HCT116 (cell line): ENCODE measurements at regions not wholly inside any gene's neighbourhood (a gene's known extent, or its start where the extent isn't known, plus 50 kb on each side); places are given as distances from the start of the nearest gene placed in this dataset.

Source experiments
- ATAC-seq: fragments of 200-7000 bp; cut with Tn5 transposase; 2 replicates; pipeline ENCODE4 v1.9.1; 2020; ENCODE audit warnings: mild to moderate bottlenecking, moderate library complexity
- BruUV-seq: library from RNA; stranded (reverse); fragments of 400-500 nt; replicated peaks from 2 replicates; lab custom pipeline; 2021; lab: Mats Ljungman, UMichigan
- CTCF ChIA-PET: fragments of 300-600 bp; sonication (Branson Sonifier 250); formaldehyde crosslinking; loops from one replicate; lab custom pipeline; 2021; ENCODE audit warnings: antibody characterized with exemption; lab: Charles Lee
- POLR2A ChIA-PET: fragments of 300-600, 350-600 bp; sonication (Branson Sonifier 250); formaldehyde crosslinking; loops from one replicate; lab custom pipeline; 2021; ENCODE audit warnings: antibody characterized with exemption; lab: Charles Lee
- RAD21 ChIA-PET, 2 experiments: fragments of 300-600 bp; sonication (Branson Sonifier 250); formaldehyde crosslinking; loops; one replicate each; lab custom pipeline; 2023; ENCODE audit warnings: low total read pairs in 2 of 2; ENCODE audit not compliant: uncharacterized antibody in 2 of 2, unreplicated experiment in 2 of 2, low non-redundant PET in 1 of 2; lab: Charles Lee
- DNase-seq: peaks from one replicate; pipeline ENCODE4 v3.0.0-alpha.2; 2010; ENCODE audit warnings: low read depth, low spot score
- H2AFZ ChIP-seq: fragments of 200-600 bp; shearing (Covaris generic), sonication (generic); 2 replicates; pipeline ENCODE4 v1.6.1; 2017; ENCODE audit warnings: low read depth, mixed run types, mixed read lengths, antibody characterized with exemption, low read length; ENCODE audit not compliant: poor library complexity, severe bottlenecking
- H3K27ac ChIP-seq: 2 replicates; pipeline ENCODE4 v1.5.1; 2012; ENCODE audit warnings: low read depth, low read length
- H3K27me3 ChIP-seq: fragments of 200-600 bp; sonication (generic); 2 replicates; pipeline ENCODE4 v1.6.1; 2016; ENCODE audit warnings: mixed run types, low read length, mixed read lengths; ENCODE audit not compliant: insufficient read depth
- H3K36me3 ChIP-seq, 2 experiments: fragments of 200-500 bp in 1 of 2; fragments of 200-600 bp in 1 of 2; sonication (Bioruptor generic) in 1 of 2; sonication (generic) in 1 of 2; 2 replicates each; pipeline versions ENCODE4 v1.5.1 to v1.6.1; 2014 to 2016; ENCODE audit warnings: low read length in 2 of 2, inconsistent platforms in 1 of 2, mixed read lengths in 1 of 2, mixed run types in 1 of 2; ENCODE audit not compliant: insufficient read depth in 2 of 2, control insufficient read depth in 1 of 2
- H3K4me1 ChIP-seq, 2 experiments: fragments of 200-600 bp in 1 of 2; sonication (generic) in 1 of 2; 2 replicates each; pipeline versions ENCODE4 v1.5.1 to v1.6.1; 2012 to 2017; ENCODE audit warnings: low read length in 2 of 2, inconsistent platforms in 1 of 2, mild to moderate bottlenecking in 1 of 2, mixed read lengths in 1 of 2, mixed run types in 1 of 2, moderate library complexity in 1 of 2; ENCODE audit not compliant: insufficient read depth in 2 of 2, control insufficient read depth in 1 of 2
- H3K4me2 ChIP-seq: fragments of 200-600 bp; sonication (generic); 2 replicates; pipeline ENCODE4 v1.6.1; 2017; ENCODE audit warnings: mixed run types, low read length, mixed read lengths
- H3K4me3 ChIP-seq, 2 experiments: fragments of 200-600 bp in 1 of 2; sonication (generic) in 1 of 2; replicated peaks in 1 of 2; 2 replicates each; pipeline ENCODE4 v1.5.1; 2011 to 2016; ENCODE audit warnings: low read length in 2 of 2, control low read depth in 1 of 2, low read depth in 1 of 2, mild to moderate bottlenecking in 1 of 2, mixed read lengths in 1 of 2, mixed run types in 1 of 2
- H3K79me2 ChIP-seq: fragments of 200-600 bp; sonication (generic); 2 replicates; pipeline ENCODE4 v1.6.1; 2017; ENCODE audit warnings: mild to moderate bottlenecking, mixed run types, low read length, moderate library complexity, mixed read lengths; ENCODE audit not compliant: insufficient read depth
- H3K9ac ChIP-seq: fragments of 200-600 bp; sonication (generic); 2 replicates; pipeline ENCODE4 v1.6.1; 2016; ENCODE audit warnings: low read length, mixed read lengths
- H3K9me2 ChIP-seq: fragments of 200-600 bp; sonication (generic), shearing (Covaris generic); 2 replicates; pipeline ENCODE4 v1.6.1; 2017; ENCODE audit warnings: mixed run types, mild to moderate bottlenecking, moderate library complexity; ENCODE audit not compliant: insufficient read depth
- H3K9me3 ChIP-seq, 2 experiments: fragments of 200-500 bp in 1 of 2; fragments of 200-600 bp in 1 of 2; sonication (Bioruptor generic) in 1 of 2; sonication (generic) in 1 of 2; 2 replicates each; pipeline ENCODE4 v1.6.1; 2014 to 2017; ENCODE audit warnings: low read length in 2 of 2, mixed read lengths in 2 of 2, inconsistent platforms in 1 of 2, low read depth in 1 of 2, mild to moderate bottlenecking in 1 of 2, mixed run types in 1 of 2, moderate library complexity in 1 of 2; ENCODE audit not compliant: control insufficient read depth in 1 of 2, insufficient read depth in 1 of 2
- H4K20me1 ChIP-seq: fragments of 200-600 bp; sonication (generic), shearing (Covaris generic); 2 replicates; pipeline ENCODE4 v1.6.1; 2017; ENCODE audit warnings: mixed run types, mild to moderate bottlenecking, moderate library complexity; ENCODE audit not compliant: insufficient read depth
- CEBPB ChIP-seq: IDR thresholded peaks from 2 replicates; pipeline ENCODE4 v1.6.1; 2012; ENCODE audit warnings: low read depth
- CTCF ChIP-seq, 3 experiments: fragments of 200-600 bp in 1 of 3; sonication (generic) in 1 of 3; IDR thresholded peaks in 2 of 3; conservative IDR thresholded peaks in 1 of 3; 2 replicates each; pipeline ENCODE4 v1.5.1; 2012 to 2017; ENCODE audit warnings: low read depth in 2 of 3, low read length in 2 of 3, antibody characterized with exemption in 1 of 3, borderline replicate concordance in 1 of 3, control low read depth in 1 of 3, mild to moderate bottlenecking in 1 of 3, mixed read lengths in 1 of 3, mixed run types in 1 of 3, moderate library complexity in 1 of 3; ENCODE audit not compliant: insufficient read depth in 1 of 3
- EZH2 ChIP-seq: fragments of 200-600 bp; sonication (generic); IDR thresholded peaks from 2 replicates; pipeline ENCODE4 v1.6.1; 2017; ENCODE audit warnings: antibody characterized with exemption, mixed run types
- FOSL1 ChIP-seq: IDR thresholded peaks from 2 replicates; pipeline ENCODE4 v1.6.1; 2012; ENCODE audit warnings: low read depth
- MAX ChIP-seq: IDR thresholded peaks from 2 replicates; pipeline ENCODE4 v1.6.1; 2012
- SIN3A ChIP-seq: IDR thresholded peaks from 2 replicates; pipeline ENCODE4 v1.6.1; 2012; ENCODE audit warnings: low read depth
- SP1 ChIP-seq: IDR thresholded peaks from 2 replicates; pipeline ENCODE4 v1.6.1; 2012; ENCODE audit warnings: low read depth
- SRF ChIP-seq: IDR thresholded peaks from 2 replicates; pipeline ENCODE4 v1.6.1; 2012; ENCODE audit warnings: low read depth
- TCF7L2 ChIP-seq: IDR thresholded peaks from 2 replicates; pipeline ENCODE4 v1.7.0; 2011; ENCODE audit warnings: borderline replicate concordance, inconsistent platforms; ENCODE audit not compliant: insufficient read depth, insufficient read length; ENCODE audit errors: extremely low read depth
- YY1 ChIP-seq: IDR thresholded peaks from 2 replicates; pipeline ENCODE4 v1.6.1; 2011; ENCODE audit warnings: low read length, low read depth, moderate library complexity, mild to moderate bottlenecking; ENCODE audit not compliant: insufficient replicate concordance; ENCODE audit errors: extremely low read depth
- ZFX ChIP-seq: fragments of 450-650 bp; IDR thresholded peaks from 2 replicates; pipeline ENCODE4 v1.6.1; 2017
- ZNF274 ChIP-seq: fragments of 200-500 bp; sonication (Bioruptor generic); IDR thresholded peaks from 2 replicates; pipeline ENCODE4 v1.6.1; 2014; ENCODE audit warnings: mild to moderate bottlenecking, low read depth, low read length, inconsistent platforms
- intact Hi-C: fragments of 100-400 bp; cut with micrococcal nuclease; formaldehyde crosslinking; loops from 2 replicates; pipeline ENCODE4 v1.10.0; 2022

- no peaks in the 10 kb centered on the region for H3K9me2 ChIP-seq
- intact Hi-C loops = no loop called here
- no TSS peak for BruUV-seq
- no peaks in the 10 kb centered on the region for H3K36me3 ChIP-seq
- H2AFZ ChIP-seq = no peak overlapping the region
- no peaks in the 10 kb centered on the region for H4K20me1 ChIP-seq
- H3K9ac ChIP-seq = no peak overlapping the region
- H3K4me1 ChIP-seq = no peaks in the 10 kb centered on the region
- no peaks in the 10 kb centered on the region for H3K79me2 ChIP-seq
- TF ChIP-seq TCF7L2 (no peak), CEBPB (no peak), ZNF274 (no peak)
- H3K4me2 ChIP-seq = no peak overlapping the region
- DNase-seq = no peak
- no peak overlapping the region for H3K4me3 ChIP-seq
- no peak for ATAC-seq
- ChIA-PET CTCF (no interaction called here), POLR2A (no interaction called here), RAD21 (no interaction called here)
- peaks cover 12 to 23% of the 10 kb centered on the region in 2 experiments; a peak in 2 of 4 replicates for H3K9me3 ChIP-seq
- no peak overlapping the region for H3K27ac ChIP-seq
- no peaks in the 10 kb centered on the region for H3K27me3 ChIP-seq
Observed at GRCh38 chr4:59983852-59984251, 1216.3 kb upstream of the ADGRL3 start.

GRCh38 chr4:59987289-59987688, 1212.8 kb upstream of the ADGRL3 start:
- no peaks in the 10 kb centered on the region for H4K20me1 ChIP-seq
- no peak overlapping the region for H3K9ac ChIP-seq
- no peaks in the 10 kb centered on the region for H3K4me1 ChIP-seq
- ChIA-PET RAD21 (no interaction called here), CTCF (no interaction called here)
- no peak overlapping the region for H3K4me3 ChIP-seq
- intact Hi-C loops = no loop called here
- no peak for DNase-seq
- no peak for ATAC-seq
- no peaks in the 10 kb centered on the region for H3K79me2 ChIP-seq
- BruUV-seq = no TSS peak
- H3K27me3 ChIP-seq = no peaks in the 10 kb centered on the region
- no peaks in the 10 kb centered on the region for H3K9me2 ChIP-seq
- H3K27ac ChIP-seq = no peak overlapping the region
- no peak for TF ChIP-seq MAX
- no peak for TF ChIP-seq SRF
- no peak for TF ChIP-seq EZH2
- no peak for TF ChIP-seq SP1
- no peak for TF ChIP-seq ZFX
- TF ChIP-seq FOSL1 = no peak
- no peak for TF ChIP-seq CEBPB
- no peak for TF ChIP-seq YY1
- TF ChIP-seq SIN3A = no peak
- no peak for TF ChIP-seq CTCF (IDR thresholded peaks at IDR 0.05 in 2 of 3, conservative IDR thresholded peaks at IDR 0.05 in 1 of 3; ENCODE audit: borderline replicate concordance in 1 of 3, insufficient read depth in 1 of 3, low read depth in 2 of 3, low read length in 2 of 3)
- TF ChIP-seq, all 23 proteins: peak for 0
- no peak overlapping the region for H2AFZ ChIP-seq
- no peak overlapping the region for H3K4me2 ChIP-seq
- peaks cover 9 to 15% of the 10 kb centered on the region in 2 experiments; a peak in 2 of 4 replicates for H3K9me3 ChIP-seq
- no peaks in the 10 kb centered on the region for H3K36me3 ChIP-seq
- POLR2A ChIA-PET = no interaction called here
